Epithelial cell of esophagus (primary cell): ENCODE measurements at regions not wholly inside any gene's neighbourhood (a gene's known extent, or its start where the extent isn't known, plus 50 kb on each side); places are given as distances from the start of the nearest gene placed in this dataset.
A peak's percentile ranks its signal among the peaks of the same experiment; 100 is the strongest.

Source experiments
- DNase-seq: peaks from one replicate; pipeline ENCODE4 v3.0.0; 2010; ENCODE audit warnings: low read depth
- H3K4me3 ChIP-seq: 2 replicates; pipeline ENCODE4 v1.5.1; 2011; ENCODE audit warnings: mild to moderate bottlenecking, low read length, control low read depth
- CTCF ChIP-seq: IDR thresholded peaks from 2 replicates; pipeline ENCODE4 v1.5.1; 2011; ENCODE audit warnings: low read depth, mild to moderate bottlenecking, low read length, control low read depth, inconsistent platforms; ENCODE audit not compliant: insufficient read depth; ENCODE audit errors: missing control alignments

GRCh38 chr10:8331896-8332729 lies 277.6 kb downstream of the GATA3 start:
- peak overlapping the region; percentile 18 for H3K4me3 ChIP-seq
- peak; percentile 71 for DNase-seq
- TF ChIP-seq CTCF, result no peak

- H3K4me3 ChIP-seq, result peak overlapping the region; percentile 18
- no peak for DNase-seq
- no peak for TF ChIP-seq CTCF
Measured at GRCh38 chr10:8332730-8333111, 278.2 kb downstream of the GATA3 start.

GRCh38 chr10:8334631-8335030 lies 280.1 kb downstream of the GATA3 start:
- DNase-seq, result no peak
- TF ChIP-seq CTCF, result no peak
- H3K4me3 ChIP-seq, result no peak overlapping the region

GRCh38 chr10:8336629-8337331 lies 282.3 kb downstream of the GATA3 start:
- no peak for TF ChIP-seq CTCF
- no peak overlapping the region for H3K4me3 ChIP-seq
- DNase-seq, result no peak

GRCh38 chr10:8337332-8337651 lies 282.8 kb downstream of the GATA3 start:
- no peak for DNase-seq
- TF ChIP-seq CTCF, result no peak

GRCh38 chr10:8338177-8338766 lies 283.8 kb downstream of the GATA3 start:
- TF ChIP-seq CTCF, result no peak
- H3K4me3 ChIP-seq, result no peak overlapping the region
- no peak for DNase-seq

More at GRCh38 chr10:8337332-8337651, 282.8 kb downstream of the GATA3 start:
- H3K4me3 ChIP-seq, result no peak overlapping the region
